ENCODE measurements at regions not wholly inside any gene's neighbourhood (a gene's known extent, or its start where the extent isn't known, plus 50 kb on each side); places are given as distances from the start of the nearest gene placed in this dataset.

DNA sequence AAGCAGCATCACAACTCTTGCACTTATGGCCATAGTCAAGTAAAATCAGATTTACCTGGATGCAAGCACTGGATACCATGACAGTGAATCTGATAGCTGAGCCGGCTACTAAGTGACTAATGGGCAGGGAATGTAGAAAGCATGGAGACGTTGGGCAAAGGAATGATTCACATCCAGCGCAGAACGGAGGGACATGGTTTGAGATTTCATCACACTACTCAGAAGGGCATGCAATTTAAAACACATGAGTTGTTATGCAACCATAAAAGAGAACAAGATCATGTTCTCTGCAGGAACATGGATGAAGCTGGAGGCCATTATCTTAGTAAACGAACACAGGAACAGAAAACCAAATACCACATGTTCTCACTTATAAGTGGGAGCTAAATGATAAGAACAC is 169.1 kb upstream of the PIK3R1 start:
- DNase-seq (ENCODE audit: low read depth, low spot score) (peak; percentile 24), ATAC-seq (peak; percentile 57; the same call in 1 of the 2 replicates)
- H3K4me2 ChIP-seq (ENCODE audit: low read length): peak overlapping the region; percentile 22; the same call in 1 of the 2 replicates
- TF ChIP-seq ELF1 (IDR thresholded peaks at IDR 0.05; ENCODE audit: borderline replicate concordance, low read depth): no peak
- TF ChIP-seq ZNF274 (IDR thresholded peaks at IDR 0.05; ENCODE audit: low read depth, low read length): no peak
- TF ChIP-seq SP1 (IDR thresholded peaks at IDR 0.05; ENCODE audit: low read depth): peak; percentile 20; the same call in 1 of the 2 replicates
- TF ChIP-seq SRF (IDR thresholded peaks at IDR 0.05; ENCODE audit: low read depth): no peak
- TF ChIP-seq CEBPB (IDR thresholded peaks at IDR 0.05; ENCODE audit: low read depth): peak; percentile 72
- no peak for TF ChIP-seq CTCF (IDR thresholded peaks at IDR 0.05 in 2 of 3, conservative IDR thresholded peaks at IDR 0.05 in 1 of 3; ENCODE audit: borderline replicate concordance in 1 of 3, insufficient read depth in 1 of 3, low read depth in 2 of 3, low read length in 2 of 3)
- no peak for TF ChIP-seq POLR2AphosphoS5 (IDR thresholded peaks at IDR 0.05; ENCODE audit: low read depth, low read length)
- no peak for TF ChIP-seq TCF7L2 (IDR thresholded peaks at IDR 0.05; ENCODE audit: borderline replicate concordance, extremely low read depth, insufficient read depth, insufficient read length)
- no peak for TF ChIP-seq RAD21 (IDR thresholded peaks at IDR 0.05; ENCODE audit: low read depth)
- no peak for TF ChIP-seq YY1 (IDR thresholded peaks at IDR 0.05; ENCODE audit: extremely low read depth, insufficient replicate concordance, low read depth, low read length)
- TF ChIP-seq, protein P1, sequence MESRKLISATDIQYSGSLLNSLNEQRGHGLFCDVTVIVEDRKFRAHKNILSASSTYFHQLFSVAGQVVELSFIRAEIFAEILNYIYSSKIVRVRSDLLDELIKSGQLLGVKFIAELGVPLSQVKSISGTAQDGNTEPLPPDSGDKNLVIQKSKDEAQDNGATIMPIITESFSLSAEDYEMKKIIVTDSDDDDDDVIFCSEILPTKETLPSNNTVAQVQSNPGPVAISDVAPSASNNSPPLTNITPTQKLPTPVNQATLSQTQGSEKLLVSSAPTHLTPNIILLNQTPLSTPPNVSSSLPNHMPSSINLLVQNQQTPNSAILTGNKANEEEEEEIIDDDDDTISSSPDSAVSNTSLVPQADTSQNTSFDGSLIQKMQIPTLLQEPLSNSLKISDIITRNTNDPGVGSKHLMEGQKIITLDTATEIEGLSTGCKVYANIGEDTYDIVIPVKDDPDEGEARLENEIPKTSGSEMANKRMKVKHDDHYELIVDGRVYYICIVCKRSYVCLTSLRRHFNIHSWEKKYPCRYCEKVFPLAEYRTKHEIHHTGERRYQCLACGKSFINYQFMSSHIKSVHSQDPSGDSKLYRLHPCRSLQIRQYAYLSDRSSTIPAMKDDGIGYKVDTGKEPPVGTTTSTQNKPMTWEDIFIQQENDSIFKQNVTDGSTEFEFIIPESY (IDR thresholded peaks at IDR 0.05; ENCODE audit: extremely low read depth, insufficient replicate concordance, low read length): no peak
- TF ChIP-seq, protein P2, sequence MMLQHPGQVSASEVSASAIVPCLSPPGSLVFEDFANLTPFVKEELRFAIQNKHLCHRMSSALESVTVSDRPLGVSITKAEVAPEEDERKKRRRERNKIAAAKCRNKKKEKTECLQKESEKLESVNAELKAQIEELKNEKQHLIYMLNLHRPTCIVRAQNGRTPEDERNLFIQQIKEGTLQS (IDR thresholded peaks at IDR 0.05): peak; percentile 55
- TF ChIP-seq, protein P3, sequence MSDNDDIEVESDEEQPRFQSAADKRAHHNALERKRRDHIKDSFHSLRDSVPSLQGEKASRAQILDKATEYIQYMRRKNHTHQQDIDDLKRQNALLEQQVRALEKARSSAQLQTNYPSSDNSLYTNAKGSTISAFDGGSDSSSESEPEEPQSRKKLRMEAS (IDR thresholded peaks at IDR 0.05): peak; percentile 31; the same call in 1 of the 2 replicates
- TF ChIP-seq EZH2 (IDR thresholded peaks at IDR 0.05): no peak
- TF ChIP-seq EGR1 (IDR thresholded peaks at IDR 0.05; ENCODE audit: low read depth): no peak
- peak; percentile 61 for TF ChIP-seq FOSL1 (IDR thresholded peaks at IDR 0.05; ENCODE audit: low read depth)
- no peak for TF ChIP-seq ZFX (IDR thresholded peaks at IDR 0.05)
- TF ChIP-seq REST (IDR thresholded peaks at IDR 0.05; ENCODE audit: low read depth): no peak
- TF ChIP-seq EZH2phosphoT487 (IDR thresholded peaks at IDR 0.05; ENCODE audit: borderline replicate concordance): no peak
- TF ChIP-seq SIN3A (IDR thresholded peaks at IDR 0.05; ENCODE audit: low read depth): no peak
- no peak for TF ChIP-seq POLR2A (IDR thresholded peaks at IDR 0.05; ENCODE audit: borderline replicate concordance, extremely low read depth, insufficient read depth, insufficient read length)
- TF ChIP-seq JUND (IDR thresholded peaks at IDR 0.05): peak; percentile 50

More for the DNA sequence above, 169.1 kb upstream of the PIK3R1 start:
- BruUV-seq (replicated peaks): no TSS peak
- peaks cover 0 to 6% of the 10 kb centered on the region in 2 experiments; a peak in 2 of 4 replicates for H3K4me1 ChIP-seq (ENCODE audit: control insufficient read depth in 1 of 2, insufficient read depth in 2 of 2, low read length in 2 of 2)
- H2AFZ ChIP-seq (ENCODE audit: low read depth, low read length, poor library complexity, severe bottlenecking): no peak overlapping the region
- ChIA-PET RAD21 (ENCODE audit: low non-redundant PET in 1 of 2, low total read pairs in 2 of 2, uncharacterized antibody in 2 of 2, unreplicated experiment in 2 of 2) (no interaction called here), POLR2A (no interaction called here), CTCF (no interaction called here)
- intact Hi-C loops (cut with micrococcal nuclease): no loop called here
- H3K27me3 ChIP-seq (ENCODE audit: insufficient read depth, low read length): no peaks in the 10 kb centered on the region
- no peaks in the 10 kb centered on the region for H4K20me1 ChIP-seq (ENCODE audit: insufficient read depth)
- no peak overlapping the region for H3K9ac ChIP-seq (ENCODE audit: low read length)
- H3K9me2 ChIP-seq (ENCODE audit: insufficient read depth): no peaks in the 10 kb centered on the region
- no peak overlapping the region for H3K27ac ChIP-seq (ENCODE audit: low read depth, low read length)
- H3K79me2 ChIP-seq (ENCODE audit: insufficient read depth, low read length): no peaks in the 10 kb centered on the region
- H3K4me3 ChIP-seq (replicated peaks in 1 of 2; ENCODE audit: low read depth in 1 of 2, low read length in 2 of 2): no peak overlapping the region
- no peaks in the 10 kb centered on the region for H3K36me3 ChIP-seq (ENCODE audit: control insufficient read depth in 1 of 2, insufficient read depth in 2 of 2, low read length in 2 of 2)
- peaks cover 3 to 6% of the 10 kb centered on the region in 2 experiments; a peak in 2 of 4 replicates for H3K9me3 ChIP-seq (ENCODE audit: control insufficient read depth in 1 of 2, insufficient read depth in 1 of 2, low read depth in 1 of 2, low read length in 2 of 2)
